Cardiac septum (tissue), 1 donor: ENCODE measurements at regions not wholly inside any gene's neighbourhood (a gene's known extent, or its start where the extent isn't known, plus 50 kb on each side); places are given as distances from the start of the nearest gene placed in this dataset.

Experiments used
- DNase-seq: peaks from one replicate; pipeline ENCODE4 v3.0.0-alpha.2; 2020; ENCODE audit warnings: low spot score
- intact Hi-C: fragments of 100-400 bp; cut with DNase I; formaldehyde crosslinking; loops from one replicate; pipeline ENCODE4 v1.14.0; 2022
- donor health status: DM: no; HTN: no; CAD: no.

DNA sequence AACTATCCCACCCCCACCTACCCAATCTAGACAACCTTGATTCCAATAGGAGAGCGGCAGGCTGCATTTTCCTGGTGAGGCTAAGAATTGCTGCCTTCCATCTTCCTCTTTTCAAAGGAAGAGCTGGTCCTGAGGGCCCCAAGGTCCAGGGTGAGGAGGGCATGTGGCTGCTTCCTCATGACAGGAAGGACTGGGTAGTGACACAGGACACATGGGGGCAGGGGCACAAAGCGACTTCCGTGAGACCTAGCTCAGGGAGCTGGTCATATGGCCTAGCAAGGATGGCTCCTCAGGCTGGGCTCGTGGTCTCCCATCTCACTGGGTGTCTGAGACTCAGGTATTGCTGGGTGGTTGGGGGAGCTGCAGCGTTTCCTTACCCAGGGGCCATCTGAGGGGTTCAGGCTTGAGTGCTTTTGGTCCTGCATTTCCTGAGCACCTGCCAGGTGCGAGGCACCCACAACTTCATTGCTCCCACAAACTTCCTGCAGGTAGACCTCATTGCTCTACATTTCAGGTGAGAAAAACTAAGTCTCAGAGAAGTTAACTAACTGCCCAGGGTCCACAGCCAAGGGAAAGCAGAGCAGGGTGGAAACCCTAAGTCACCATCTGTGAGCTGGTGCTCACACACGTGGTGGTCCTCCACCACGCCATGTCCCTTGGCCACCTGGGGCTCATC, 160.0 kb upstream of the TLE3 start:
- DNase-seq, result no peak
- intact Hi-C loops, result no loop called here

DNA sequence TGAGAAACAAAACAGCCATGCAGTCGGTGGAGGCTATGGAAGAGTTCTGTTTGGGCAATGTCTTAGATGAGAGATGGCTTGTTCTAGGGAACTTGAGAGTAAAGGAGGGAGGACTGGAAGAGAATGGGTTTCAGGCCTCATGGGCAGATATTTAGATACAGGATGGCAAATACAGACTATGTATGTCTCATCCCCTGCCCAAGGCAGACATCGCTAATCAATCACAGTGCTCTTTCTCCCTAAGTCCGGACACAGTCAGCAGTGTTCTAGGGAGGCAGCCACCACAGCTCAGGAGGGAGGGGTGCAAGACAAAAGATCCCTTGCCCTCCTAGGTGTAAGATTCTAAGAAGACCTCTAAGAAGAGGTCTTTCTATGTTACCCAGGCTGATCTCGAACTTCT, 159.3 kb upstream of the TLE3 start:
- DNase-seq, result no peak
- intact Hi-C loops, result no loop called here

DNA sequence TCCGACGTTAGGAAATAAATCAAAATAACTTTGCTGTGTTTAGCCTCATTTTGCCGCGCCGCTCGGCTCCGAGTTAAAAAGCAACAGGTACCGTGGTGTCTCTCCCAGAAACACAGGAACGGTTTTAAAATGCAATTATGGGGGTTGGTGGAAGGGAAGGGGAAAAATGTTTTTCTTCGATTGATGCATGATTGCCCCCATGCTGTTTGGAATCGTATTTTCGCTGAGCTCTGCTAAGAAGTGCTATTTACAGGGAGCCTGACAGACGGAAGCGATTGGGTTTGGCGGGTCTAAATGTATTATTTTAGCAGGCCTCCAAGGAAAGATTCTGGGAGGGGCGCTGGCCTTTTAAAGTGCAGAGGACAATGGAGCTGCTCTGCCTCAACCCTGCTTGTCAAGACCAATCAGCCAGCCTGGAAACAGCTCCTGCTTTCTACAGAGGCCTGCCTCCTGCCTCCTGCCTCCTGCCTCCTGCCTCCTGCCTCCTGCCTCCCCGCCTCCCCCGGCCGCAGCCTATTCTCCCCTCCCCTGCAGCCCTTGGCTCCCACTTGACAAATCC, 156.7 kb upstream of the TLE3 start:
- no peak for DNase-seq
- intact Hi-C loops, result no loop called here

DNA sequence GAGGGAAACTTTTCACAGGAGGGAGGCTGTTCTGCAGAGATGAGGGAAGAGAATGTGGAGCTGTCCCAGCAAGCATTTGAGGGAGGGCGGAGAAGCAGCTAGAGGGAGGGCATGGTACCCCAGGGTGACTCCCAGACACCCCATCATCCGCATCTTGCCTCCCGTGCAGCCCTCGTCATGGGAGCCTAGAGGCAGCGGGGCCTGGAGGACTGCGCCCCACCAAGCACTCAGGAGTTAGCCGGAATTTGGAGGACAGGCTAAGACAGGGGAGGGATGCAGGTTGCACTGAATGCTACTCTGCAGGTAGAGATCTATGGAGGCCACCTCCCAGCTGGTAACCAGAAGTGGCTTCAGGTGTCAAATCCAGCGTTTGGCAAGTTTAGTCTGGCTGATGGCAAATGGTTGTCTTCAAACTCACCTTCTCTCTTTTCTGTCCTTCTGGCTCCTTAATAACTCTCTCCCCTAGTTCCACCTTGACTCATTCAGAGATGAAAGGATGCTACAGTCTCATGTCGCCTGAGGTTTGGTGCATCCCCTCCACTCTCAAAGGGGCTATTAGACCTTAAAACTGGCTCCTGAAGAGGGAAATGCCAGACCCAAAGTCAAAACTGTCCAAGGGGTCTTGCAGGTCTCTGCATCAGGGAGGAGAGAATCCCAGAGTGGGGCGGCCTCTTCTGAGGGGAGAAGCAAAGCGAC, 155.9 kb upstream of the TLE3 start:
- no peak for DNase-seq
- intact Hi-C loops, result no loop called here

GRCh38 chr15:70252951-70253320, 155.2 kb upstream of the TLE3 start:
- intact Hi-C loops, result no loop called here
- DNase-seq, result peak; percentile 60

GRCh38 chr15:70252056-70252950, 154.6 kb upstream of the TLE3 start:
- intact Hi-C loops, result no loop called here
- DNase-seq, result peak; percentile 67

DNA sequence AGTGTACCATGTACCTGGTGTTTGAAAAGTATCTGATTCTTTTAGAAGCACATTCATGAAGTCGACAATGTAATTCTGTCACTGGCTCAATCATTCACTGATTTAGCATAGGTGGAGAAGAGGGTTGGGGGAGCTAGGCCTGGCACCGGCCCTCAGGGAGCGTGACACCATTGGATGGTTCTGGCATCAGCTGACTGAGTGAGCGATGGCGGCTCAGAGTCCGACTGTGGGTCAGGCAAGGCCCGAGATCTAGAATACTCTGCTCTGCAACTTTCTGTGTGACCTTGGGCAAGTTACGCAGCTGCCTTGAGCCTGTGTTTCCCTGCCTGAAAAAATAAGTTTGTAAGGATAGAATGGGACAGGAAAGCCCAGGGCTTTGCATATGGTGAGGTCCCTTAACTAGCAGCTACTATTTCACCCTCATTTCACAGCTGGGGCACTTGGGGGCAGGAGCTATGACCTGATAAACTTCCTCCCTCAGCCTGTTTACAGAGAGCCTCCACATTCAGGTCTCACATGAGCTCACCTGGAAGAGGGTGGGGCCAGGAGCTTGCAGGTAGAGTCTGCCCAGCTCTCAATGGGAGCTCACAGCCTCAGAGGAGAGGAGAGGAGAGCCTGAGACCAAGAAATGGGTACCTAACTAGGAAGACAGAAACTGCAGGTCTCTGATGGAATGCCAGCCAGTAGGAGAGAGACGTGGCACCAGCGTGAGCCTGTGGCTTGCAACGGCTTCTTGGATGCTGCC, 153.7 kb upstream of the TLE3 start:
- intact Hi-C loops, result no loop called here
- DNase-seq, result peak; percentile 49

DNA sequence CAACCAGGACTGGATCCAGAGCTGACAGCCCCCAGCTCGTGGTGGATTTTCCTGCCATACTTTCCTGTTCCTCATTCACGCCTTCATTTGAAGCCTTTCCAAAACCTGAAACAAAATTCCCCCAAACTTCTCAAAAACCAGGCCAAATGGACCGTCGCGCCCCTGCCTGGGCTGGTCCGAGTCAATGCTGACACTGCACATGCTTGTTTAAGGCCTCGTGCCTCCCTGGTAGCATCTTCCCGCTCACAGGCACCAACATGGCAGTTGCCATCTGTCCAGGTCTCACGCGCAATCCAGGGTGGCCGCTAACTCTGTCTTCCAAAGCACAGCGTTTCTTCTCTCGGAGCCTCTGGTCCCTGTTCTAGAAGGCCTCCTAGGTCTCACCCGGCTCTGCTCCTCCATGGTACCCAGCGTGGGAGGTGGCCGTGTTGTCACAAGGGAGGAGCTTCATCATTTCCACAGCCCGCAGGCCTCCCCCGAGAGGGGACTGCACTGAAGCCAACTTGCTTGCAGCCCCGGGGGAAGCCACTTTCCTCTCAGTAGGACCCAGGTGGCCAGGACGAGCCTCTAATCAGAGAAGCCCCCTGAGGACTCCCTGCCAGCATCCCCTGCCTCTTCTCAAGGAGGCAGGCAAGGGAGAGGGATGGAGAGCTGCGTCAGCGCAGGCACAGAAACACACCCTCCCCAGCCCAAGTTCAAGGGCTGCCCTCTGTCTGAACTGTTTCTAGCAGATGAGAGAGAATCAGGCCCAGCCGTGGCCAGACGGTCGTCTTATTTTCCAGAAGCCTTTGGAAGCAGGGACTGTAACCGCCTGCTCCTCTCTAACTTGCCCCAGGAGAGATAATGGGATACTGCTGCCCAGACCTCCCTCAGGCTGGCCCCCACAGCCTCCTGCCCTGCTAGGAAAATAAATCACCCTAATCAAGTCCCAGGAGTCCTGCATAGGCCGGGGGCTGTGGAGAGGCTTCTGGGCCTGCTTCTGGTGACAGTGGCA, 152.8 kb upstream of the TLE3 start:
- intact Hi-C loops, result no loop called here
- DNase-seq, result peak; percentile 71

GRCh38 chr15:70249616-70250015, 151.9 kb upstream of the TLE3 start:
- intact Hi-C loops, result no loop called here
- DNase-seq, result no peak

DNA sequence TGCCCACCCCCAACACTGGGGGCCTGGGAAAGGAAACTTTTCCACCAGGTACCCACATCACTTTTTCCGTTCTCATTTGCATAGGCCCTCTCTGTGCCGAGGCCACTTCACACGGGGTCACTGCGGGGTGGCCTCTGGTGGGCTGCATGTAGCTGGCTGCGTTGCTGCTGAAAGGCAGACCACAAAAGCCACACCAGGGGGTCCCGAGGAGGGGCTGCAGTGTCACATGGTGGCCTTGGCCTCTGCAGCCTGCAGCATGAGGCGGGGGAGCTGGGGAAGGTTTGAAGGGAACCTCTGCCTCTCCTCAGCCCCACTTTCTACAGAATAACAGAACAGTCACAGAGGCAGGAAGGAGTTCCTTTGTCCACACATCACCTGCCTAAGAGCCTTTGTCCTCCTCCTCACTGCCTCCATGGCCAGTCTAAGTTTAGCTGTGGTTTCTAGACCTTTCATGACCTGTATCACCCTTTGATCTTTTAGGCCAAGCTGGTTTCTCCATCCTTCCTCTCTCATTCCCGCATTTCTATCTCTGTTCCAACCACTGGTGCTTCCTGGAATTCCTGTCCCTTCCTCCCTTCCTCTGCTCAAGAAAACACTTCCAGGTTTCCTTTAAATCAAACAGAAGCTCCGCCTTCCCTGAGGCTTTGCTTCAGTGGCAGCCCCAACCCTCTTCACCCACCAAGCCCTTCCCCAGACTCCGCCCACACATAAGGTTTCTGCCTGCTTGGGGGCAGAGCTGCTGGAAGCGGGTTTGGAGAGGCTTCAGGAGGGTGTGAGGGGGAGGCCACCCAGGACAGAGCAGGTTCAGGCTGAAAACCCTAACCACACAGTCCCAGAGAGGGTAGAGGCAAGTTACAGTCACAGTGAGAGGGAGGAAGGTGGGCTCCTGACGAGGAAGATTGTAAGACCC, 150.7 kb upstream of the TLE3 start:
- peak; percentile 55 for DNase-seq
- intact Hi-C loops, result no loop called here

- intact Hi-C loops, result no loop called here
- DNase-seq, result peak; percentile 55
Measured at GRCh38 chr15:70247281-70247680, 149.6 kb upstream of the TLE3 start.

DNA sequence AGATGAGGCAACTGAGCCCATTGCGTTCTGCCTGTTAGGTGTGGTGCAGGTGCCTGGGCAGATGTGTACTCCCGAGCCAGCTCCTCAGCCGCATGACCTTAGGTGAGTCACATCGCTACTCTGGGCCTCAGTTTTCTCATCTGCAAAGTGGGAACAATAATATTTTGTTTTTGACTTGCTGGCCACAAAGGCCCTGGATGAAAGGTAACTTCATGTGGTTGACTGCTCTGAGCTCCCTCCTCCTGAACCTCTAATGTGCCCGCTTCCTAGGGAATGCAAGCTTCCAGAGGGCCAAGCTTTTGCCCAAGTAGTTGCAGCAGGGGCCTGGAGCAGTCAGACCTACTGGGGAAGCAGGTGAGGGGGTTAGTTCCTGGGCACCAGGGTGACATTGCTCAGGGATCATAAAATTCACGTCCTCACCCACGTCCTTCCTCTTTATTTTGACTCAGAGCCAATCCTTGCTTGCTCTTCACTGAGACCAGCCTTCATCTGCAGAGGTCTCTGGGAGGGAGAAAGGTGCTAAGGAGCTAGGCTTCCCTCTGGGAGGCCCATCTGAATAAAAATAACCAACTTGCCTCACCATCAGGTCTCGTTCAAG, 149.0 kb upstream of the TLE3 start:
- intact Hi-C loops, result no loop called here

GRCh38 chr15:70245932-70246622, 148.4 kb upstream of the TLE3 start:
- DNase-seq, result peak; percentile 78
- intact Hi-C loops, result no loop called here

More for the DNA sequence above, 149.0 kb upstream of the TLE3 start:
- peak; percentile 43 for DNase-seq

- no peak for DNase-seq
- intact Hi-C loops, result no loop called here
Measured at GRCh38 chr15:70244978-70245542, 147.3 kb upstream of the TLE3 start.

GRCh38 chr15:70243686-70244540, 146.2 kb upstream of the TLE3 start:
- intact Hi-C loops, result no loop called here
- no peak for DNase-seq
